ENCODE measurements at regions not wholly inside any gene's neighbourhood (a gene's known extent, or its start where the extent isn't known, plus 50 kb on each side); places are given as distances from the start of the nearest gene placed in this dataset.

DNA sequence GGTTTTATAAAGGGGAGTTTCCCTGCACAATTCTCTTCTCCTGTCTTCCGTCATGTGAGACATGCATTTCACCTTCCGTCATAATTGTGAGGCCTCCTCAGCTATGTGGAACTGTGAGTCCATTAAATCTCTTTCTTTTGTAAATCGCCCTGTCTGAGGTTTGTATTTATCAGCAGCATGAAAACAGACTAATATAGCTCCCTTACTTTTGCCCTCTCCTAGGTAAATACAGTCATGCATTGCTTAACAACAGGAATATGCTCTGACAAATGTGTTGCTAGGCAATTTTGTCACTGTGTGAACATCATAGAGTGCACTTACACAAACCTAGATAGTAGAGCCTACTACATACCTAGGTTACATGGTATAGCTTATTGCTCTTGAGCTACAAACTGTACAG is 616.8 kb downstream of the RWDD3 start:
- no peak for TF ChIP-seq CTCF (tag by site-specific recombination; IDR thresholded peaks at IDR 0.05)
- no peak for TF ChIP-seq WT1 (tag by site-specific recombination; IDR thresholded peaks at IDR 0.05)
- TF ChIP-seq ZNF558 (tag by site-specific recombination; IDR thresholded peaks at IDR 0.05), result no peak
- TF ChIP-seq TCF7L2 (IDR thresholded peaks at IDR 0.05; ENCODE audit: borderline replicate concordance, low read depth, low read length), result no peak

All from HEK293 (cell line).